ENCODE measurements at regions not wholly inside any gene's neighbourhood (a gene's known extent, or its start where the extent isn't known, plus 50 kb on each side); places are given as distances from the start of the nearest gene placed in this dataset.

GRCh38 chr2:143903172-143903856 is 616.6 kb downstream of the ZEB2 start:
- Histone ChIP-seq H3K4me3 (ENCODE audit: low read depth in 1 of 2, low read length in 2 of 2) (no peak overlapping the region), H3K27me3 (ENCODE audit: low read depth, low read length) (no peaks in the 10 kb centered on the region), H3K27ac (ENCODE audit: low read length) (no peak overlapping the region), H3K36me3 (ENCODE audit: control insufficient read depth in 1 of 2, insufficient read depth in 2 of 2, low read length in 2 of 2) (no peaks in the 10 kb centered on the region), H3K4me1 (ENCODE audit: control insufficient read depth in 1 of 2, insufficient read depth in 2 of 2, low read length in 2 of 2) (no peaks in the 10 kb centered on the region), H3K9me3 (ENCODE audit: control insufficient read depth in 1 of 2, low read length in 2 of 2) (no peaks in the 10 kb centered on the region)

- Histone ChIP-seq H3K36me3 (ENCODE audit: control insufficient read depth in 1 of 2, insufficient read depth in 2 of 2, low read length in 2 of 2) (no peaks in the 10 kb centered on the region), H3K4me3 (ENCODE audit: low read depth in 1 of 2, low read length in 2 of 2) (no peak overlapping the region), H3K4me1 (ENCODE audit: control insufficient read depth in 1 of 2, insufficient read depth in 2 of 2, low read length in 2 of 2) (no peaks in the 10 kb centered on the region), H3K27ac (ENCODE audit: low read length) (no peak overlapping the region), H3K9me3 (ENCODE audit: control insufficient read depth in 1 of 2, low read length in 2 of 2) (no peaks in the 10 kb centered on the region), H3K27me3 (ENCODE audit: low read depth, low read length) (no peaks in the 10 kb centered on the region)
Observed at GRCh38 chr2:143901185-143901842, 618.6 kb downstream of the ZEB2 start.

- Histone ChIP-seq H3K9me3 (ENCODE audit: control insufficient read depth in 1 of 2, low read length in 2 of 2) (no peaks in the 10 kb centered on the region), H3K27ac (ENCODE audit: low read length) (no peak overlapping the region), H3K4me3 (ENCODE audit: low read depth in 1 of 2, low read length in 2 of 2) (no peak overlapping the region), H3K27me3 (ENCODE audit: low read depth, low read length) (no peaks in the 10 kb centered on the region), H3K4me1 (ENCODE audit: control insufficient read depth in 1 of 2, insufficient read depth in 2 of 2, low read length in 2 of 2) (no peaks in the 10 kb centered on the region), H3K36me3 (ENCODE audit: control insufficient read depth in 1 of 2, insufficient read depth in 2 of 2, low read length in 2 of 2) (no peaks in the 10 kb centered on the region)
Observed at GRCh38 chr2:143899987-143900386, 619.9 kb downstream of the ZEB2 start.

- no peak overlapping the region for H3K27ac ChIP-seq (ENCODE audit: low read length)
- no peaks in the 10 kb centered on the region for H3K36me3 ChIP-seq (ENCODE audit: control insufficient read depth in 1 of 2, insufficient read depth in 2 of 2, low read length in 2 of 2)
- H3K4me3 ChIP-seq (ENCODE audit: low read depth in 1 of 2, low read length in 2 of 2) = no peak overlapping the region
- H3K4me1 ChIP-seq (ENCODE audit: control insufficient read depth in 1 of 2, insufficient read depth in 2 of 2, low read length in 2 of 2) = no peaks in the 10 kb centered on the region
- H3K9me3 ChIP-seq (ENCODE audit: control insufficient read depth in 1 of 2, low read length in 2 of 2) = no peaks in the 10 kb centered on the region
- no peaks in the 10 kb centered on the region for H3K27me3 ChIP-seq (ENCODE audit: low read depth, low read length)
Observed at GRCh38 chr2:143893371-143893770, 626.5 kb downstream of the ZEB2 start.

GRCh38 chr2:143891879-143892308 is 628.0 kb downstream of the ZEB2 start:
- H3K27me3 ChIP-seq (ENCODE audit: low read depth, low read length) = no peaks in the 10 kb centered on the region
- H3K4me3 ChIP-seq (ENCODE audit: low read depth in 1 of 2, low read length in 2 of 2) = no peak overlapping the region
- no peaks in the 10 kb centered on the region for H3K9me3 ChIP-seq (ENCODE audit: control insufficient read depth in 1 of 2, low read length in 2 of 2)
- H3K4me1 ChIP-seq (ENCODE audit: control insufficient read depth in 1 of 2, insufficient read depth in 2 of 2, low read length in 2 of 2) = no peaks in the 10 kb centered on the region
- no peak overlapping the region for H3K27ac ChIP-seq (ENCODE audit: low read length)
- H3K36me3 ChIP-seq (ENCODE audit: control insufficient read depth in 1 of 2, insufficient read depth in 2 of 2, low read length in 2 of 2) = no peaks in the 10 kb centered on the region

GRCh38 chr2:143890798-143891197 is 629.1 kb downstream of the ZEB2 start:
- H3K27ac ChIP-seq (ENCODE audit: low read length) = no peak overlapping the region
- no peaks in the 10 kb centered on the region for H3K9me3 ChIP-seq (ENCODE audit: control insufficient read depth in 1 of 2, low read length in 2 of 2)
- H3K27me3 ChIP-seq (ENCODE audit: low read depth, low read length) = no peaks in the 10 kb centered on the region
- H3K4me1 ChIP-seq (ENCODE audit: control insufficient read depth in 1 of 2, insufficient read depth in 2 of 2, low read length in 2 of 2) = no peaks in the 10 kb centered on the region
- no peak overlapping the region for H3K4me3 ChIP-seq (ENCODE audit: low read depth in 1 of 2, low read length in 2 of 2)
- no peaks in the 10 kb centered on the region for H3K36me3 ChIP-seq (ENCODE audit: control insufficient read depth in 1 of 2, insufficient read depth in 2 of 2, low read length in 2 of 2)

- Histone ChIP-seq H3K4me1 (ENCODE audit: control insufficient read depth in 1 of 2, insufficient read depth in 2 of 2, low read length in 2 of 2) (no peaks in the 10 kb centered on the region), H3K9me3 (ENCODE audit: control insufficient read depth in 1 of 2, low read length in 2 of 2) (no peaks in the 10 kb centered on the region), H3K36me3 (ENCODE audit: control insufficient read depth in 1 of 2, insufficient read depth in 2 of 2, low read length in 2 of 2) (no peaks in the 10 kb centered on the region), H3K4me3 (ENCODE audit: low read depth in 1 of 2, low read length in 2 of 2) (no peak overlapping the region), H3K27ac (ENCODE audit: low read length) (no peak overlapping the region), H3K27me3 (ENCODE audit: low read depth, low read length) (no peaks in the 10 kb centered on the region)
Observed at GRCh38 chr2:143889216-143889615, 630.7 kb downstream of the ZEB2 start.

GRCh38 chr2:143885461-143885860 is 634.5 kb downstream of the ZEB2 start:
- H3K27me3 ChIP-seq (ENCODE audit: low read depth, low read length) = no peaks in the 10 kb centered on the region
- no peaks in the 10 kb centered on the region for H3K36me3 ChIP-seq (ENCODE audit: control insufficient read depth in 1 of 2, insufficient read depth in 2 of 2, low read length in 2 of 2)
- no peaks in the 10 kb centered on the region for H3K9me3 ChIP-seq (ENCODE audit: control insufficient read depth in 1 of 2, low read length in 2 of 2)
- H3K4me1 ChIP-seq (ENCODE audit: control insufficient read depth in 1 of 2, insufficient read depth in 2 of 2, low read length in 2 of 2) = no peaks in the 10 kb centered on the region
- H3K27ac ChIP-seq (ENCODE audit: low read length) = no peak overlapping the region
- H3K4me3 ChIP-seq (ENCODE audit: low read depth in 1 of 2, low read length in 2 of 2) = no peak overlapping the region

GRCh38 chr2:143881246-143881645 is 638.7 kb downstream of the ZEB2 start:
- H3K36me3 ChIP-seq (ENCODE audit: control insufficient read depth in 1 of 2, insufficient read depth in 2 of 2, low read length in 2 of 2) = no peaks in the 10 kb centered on the region
- no peaks in the 10 kb centered on the region for H3K4me1 ChIP-seq (ENCODE audit: control insufficient read depth in 1 of 2, insufficient read depth in 2 of 2, low read length in 2 of 2)
- H3K27ac ChIP-seq (ENCODE audit: low read length) = no peak overlapping the region

GRCh38 chr2:143877876-143878530 is 641.9 kb downstream of the ZEB2 start:
- Histone ChIP-seq H3K27me3 (ENCODE audit: low read depth, low read length) (no peaks in the 10 kb centered on the region), H3K27ac (ENCODE audit: low read length) (no peak overlapping the region)

More at GRCh38 chr2:143881246-143881645, 638.7 kb downstream of the ZEB2 start:
- Histone ChIP-seq H3K27me3 (ENCODE audit: low read depth, low read length) (no peaks in the 10 kb centered on the region), H3K9me3 (ENCODE audit: control insufficient read depth in 1 of 2, low read length in 2 of 2) (no peaks in the 10 kb centered on the region), H3K4me3 (ENCODE audit: low read depth in 1 of 2, low read length in 2 of 2) (no peak overlapping the region)

GRCh38 chr2:143877056-143877455 is 642.9 kb downstream of the ZEB2 start:
- H3K27ac ChIP-seq (ENCODE audit: low read length) = no peak overlapping the region
- no peaks in the 10 kb centered on the region for H3K36me3 ChIP-seq (ENCODE audit: control insufficient read depth in 1 of 2, insufficient read depth in 2 of 2, low read length in 2 of 2)
- no peaks in the 10 kb centered on the region for H3K27me3 ChIP-seq (ENCODE audit: low read depth, low read length)
- no peaks in the 10 kb centered on the region for H3K4me1 ChIP-seq (ENCODE audit: control insufficient read depth in 1 of 2, insufficient read depth in 2 of 2, low read length in 2 of 2)
- no peak overlapping the region for H3K4me3 ChIP-seq (ENCODE audit: low read depth in 1 of 2, low read length in 2 of 2)
- H3K9me3 ChIP-seq (ENCODE audit: control insufficient read depth in 1 of 2, low read length in 2 of 2) = peaks cover 0 to 3% of the 10 kb centered on the region in 2 donors

More at GRCh38 chr2:143877876-143878530, 641.9 kb downstream of the ZEB2 start:
- Histone ChIP-seq H3K4me1 (ENCODE audit: control insufficient read depth in 1 of 2, insufficient read depth in 2 of 2, low read length in 2 of 2) (no peaks in the 10 kb centered on the region), H3K9me3 (ENCODE audit: control insufficient read depth in 1 of 2, low read length in 2 of 2) (peaks cover 0 to 3% of the 10 kb centered on the region in 2 donors), H3K4me3 (ENCODE audit: low read depth in 1 of 2, low read length in 2 of 2) (no peak overlapping the region), H3K36me3 (ENCODE audit: control insufficient read depth in 1 of 2, insufficient read depth in 2 of 2, low read length in 2 of 2) (no peaks in the 10 kb centered on the region)
